ENCODE measurements at regions not wholly inside any gene's neighbourhood (a gene's known extent, or its start where the extent isn't known, plus 50 kb on each side); places are given as distances from the start of the nearest gene placed in this dataset.

DNA sequence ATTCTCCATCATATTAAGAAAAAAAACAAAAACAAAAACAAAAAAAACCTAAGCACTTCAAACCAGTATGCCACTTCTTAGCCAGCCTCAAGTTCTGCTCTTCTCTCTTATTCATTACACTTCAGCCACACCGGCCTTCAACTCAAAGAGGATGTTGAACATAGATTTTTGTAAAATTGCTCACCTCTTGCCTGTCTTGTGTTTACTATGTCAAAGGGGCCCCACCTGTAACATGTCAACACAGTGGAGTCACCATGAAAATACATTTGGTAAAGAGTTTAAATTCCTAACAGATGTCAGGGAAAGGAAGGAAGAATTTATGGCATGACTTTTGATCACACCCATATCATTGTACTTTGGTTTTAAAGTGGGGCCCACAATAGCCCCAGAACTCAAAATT is 121.1 kb upstream of the GHR start:
- Histone ChIP-seq H3K4me2 (ENCODE audit: control insufficient read depth, extremely low read depth, insufficient read depth, low read depth, low read length) (no peak overlapping the region), H3K27me3 (ENCODE audit: control insufficient read depth, extremely low read depth, insufficient read depth, low read length) (no peaks in the 10 kb centered on the region)

DNA sequence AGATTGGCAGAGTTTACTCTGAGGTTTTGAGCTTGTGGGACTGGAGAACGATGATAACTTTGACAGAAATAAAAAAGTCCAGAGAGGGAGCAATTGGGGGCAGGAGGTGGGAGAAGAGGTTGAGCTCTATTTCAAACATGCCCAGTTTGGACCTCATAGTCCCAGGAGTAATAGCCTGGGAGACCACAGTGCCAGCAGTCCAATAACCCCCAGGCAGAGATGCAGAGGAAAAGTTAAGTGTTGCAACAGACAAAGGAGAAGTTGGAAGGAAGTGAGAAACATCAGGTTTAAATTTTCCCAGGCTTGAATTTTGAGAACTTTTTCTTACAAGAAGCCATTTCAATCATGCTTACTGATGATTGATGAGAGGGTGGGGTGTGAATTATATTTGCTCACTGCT is 117.0 kb upstream of the GHR start:
- no peak overlapping the region for H3K27ac ChIP-seq (ENCODE audit: control insufficient read depth, insufficient read depth, low read length)
- H3K9me1 ChIP-seq (ENCODE audit: control insufficient read depth, extremely low read depth, insufficient read depth, low read length), result no peaks in the 10 kb centered on the region
- dilution Hi-C loops (cut with MboI; ENCODE audit: extremely low pct_ligation_motif_present, low sequenced_read_pairs), result no loop called here
- TF ChIP-seq EZH2 (IDR thresholded peaks at IDR 0.05; ENCODE audit: low read length), result no peak
- TF ChIP-seq, protein P1, sequence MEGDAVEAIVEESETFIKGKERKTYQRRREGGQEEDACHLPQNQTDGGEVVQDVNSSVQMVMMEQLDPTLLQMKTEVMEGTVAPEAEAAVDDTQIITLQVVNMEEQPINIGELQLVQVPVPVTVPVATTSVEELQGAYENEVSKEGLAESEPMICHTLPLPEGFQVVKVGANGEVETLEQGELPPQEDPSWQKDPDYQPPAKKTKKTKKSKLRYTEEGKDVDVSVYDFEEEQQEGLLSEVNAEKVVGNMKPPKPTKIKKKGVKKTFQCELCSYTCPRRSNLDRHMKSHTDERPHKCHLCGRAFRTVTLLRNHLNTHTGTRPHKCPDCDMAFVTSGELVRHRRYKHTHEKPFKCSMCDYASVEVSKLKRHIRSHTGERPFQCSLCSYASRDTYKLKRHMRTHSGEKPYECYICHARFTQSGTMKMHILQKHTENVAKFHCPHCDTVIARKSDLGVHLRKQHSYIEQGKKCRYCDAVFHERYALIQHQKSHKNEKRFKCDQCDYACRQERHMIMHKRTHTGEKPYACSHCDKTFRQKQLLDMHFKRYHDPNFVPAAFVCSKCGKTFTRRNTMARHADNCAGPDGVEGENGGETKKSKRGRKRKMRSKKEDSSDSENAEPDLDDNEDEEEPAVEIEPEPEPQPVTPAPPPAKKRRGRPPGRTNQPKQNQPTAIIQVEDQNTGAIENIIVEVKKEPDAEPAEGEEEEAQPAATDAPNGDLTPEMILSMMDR (optimal IDR thresholded peaks at IDR 0.05 in 1 of 3, IDR thresholded peaks at IDR 0.05 in 1 of 3, conservative IDR thresholded peaks at IDR 0.05 in 1 of 3; ENCODE audit: extremely low read depth in 1 of 3, insufficient read depth in 2 of 3, low read length in 3 of 3), result no peak
- H3K4me2 ChIP-seq (ENCODE audit: control insufficient read depth, extremely low read depth, insufficient read depth, low read depth, low read length), result no peak overlapping the region
- no peaks in the 10 kb centered on the region for H3K36me3 ChIP-seq (ENCODE audit: control insufficient read depth in 2 of 2, extremely low read depth in 1 of 2, insufficient read depth in 2 of 2, low read length in 2 of 2)
- no peak overlapping the region for H2AFZ ChIP-seq (ENCODE audit: control insufficient read depth, low read length)
- H3K4me1 ChIP-seq (ENCODE audit: control insufficient read depth, extremely low read depth, insufficient read depth, low read length), result no peaks in the 10 kb centered on the region
- no peak overlapping the region for H3K9ac ChIP-seq (ENCODE audit: control insufficient read depth, extremely low read depth, insufficient read depth, low read length)
- no peaks in the 10 kb centered on the region for H3K27me3 ChIP-seq (ENCODE audit: control insufficient read depth, extremely low read depth, insufficient read depth, low read length)
- no peaks in the 10 kb centered on the region for H4K20me1 ChIP-seq (ENCODE audit: control insufficient read depth, extremely low read depth, insufficient read depth, low read length)
- H3K79me2 ChIP-seq (ENCODE audit: control insufficient read depth, insufficient read depth, low read length), result no peaks in the 10 kb centered on the region
- FAIRE-seq, result no peak
- DNase-seq (ENCODE audit: low read depth, low spot score), result no peak
- no peak overlapping the region for H3K4me3 ChIP-seq (ENCODE audit: control insufficient read depth in 2 of 3, extremely low read depth in 1 of 3, insufficient read depth in 2 of 3, low read depth in 1 of 3, low read length in 3 of 3)
- H3K9me3 ChIP-seq (ENCODE audit: control insufficient read depth, low read depth, low read length), result no peaks in the 10 kb centered on the region

More for the DNA sequence above, 121.1 kb upstream of the GHR start:
- no peaks in the 10 kb centered on the region for H3K9me1 ChIP-seq (ENCODE audit: control insufficient read depth, extremely low read depth, insufficient read depth, low read length)
- no peak overlapping the region for H2AFZ ChIP-seq (ENCODE audit: control insufficient read depth, low read length)
- H3K4me1 ChIP-seq (ENCODE audit: control insufficient read depth, extremely low read depth, insufficient read depth, low read length), result no peaks in the 10 kb centered on the region
- H3K79me2 ChIP-seq (ENCODE audit: control insufficient read depth, insufficient read depth, low read length), result no peaks in the 10 kb centered on the region
- H3K27ac ChIP-seq (ENCODE audit: control insufficient read depth, insufficient read depth, low read length), result no peak overlapping the region
- H4K20me1 ChIP-seq (ENCODE audit: control insufficient read depth, extremely low read depth, insufficient read depth, low read length), result no peaks in the 10 kb centered on the region
- H3K9me3 ChIP-seq (ENCODE audit: control insufficient read depth, low read depth, low read length), result no peaks in the 10 kb centered on the region
- no peaks in the 10 kb centered on the region for H3K36me3 ChIP-seq (ENCODE audit: control insufficient read depth in 2 of 2, extremely low read depth in 1 of 2, insufficient read depth in 2 of 2, low read length in 2 of 2)
- FAIRE-seq (no peak), DNase-seq (ENCODE audit: low read depth, low spot score) (no peak)
- H3K4me3 ChIP-seq (ENCODE audit: control insufficient read depth in 2 of 3, extremely low read depth in 1 of 3, insufficient read depth in 2 of 3, low read depth in 1 of 3, low read length in 3 of 3), result no peak overlapping the region
- TF ChIP-seq, protein P1 (optimal IDR thresholded peaks at IDR 0.05 in 1 of 3, IDR thresholded peaks at IDR 0.05 in 1 of 3, conservative IDR thresholded peaks at IDR 0.05 in 1 of 3; ENCODE audit: extremely low read depth in 1 of 3, insufficient read depth in 2 of 3, low read length in 3 of 3), result no peak
- TF ChIP-seq EZH2 (IDR thresholded peaks at IDR 0.05; ENCODE audit: low read length), result no peak
- dilution Hi-C loops (cut with MboI; ENCODE audit: extremely low pct_ligation_motif_present, low sequenced_read_pairs), result no loop called here
- H3K9ac ChIP-seq (ENCODE audit: control insufficient read depth, extremely low read depth, insufficient read depth, low read length), result no peak overlapping the region
